ENCODE measurements at regions not wholly inside any gene's neighbourhood (a gene's known extent, or its start where the extent isn't known, plus 50 kb on each side); places are given as distances from the start of the nearest gene placed in this dataset.
"Not testable (repeated sequence)": the region's sequence is repeated elsewhere in the genome, so short reads cannot be mapped to it uniquely, and the experiment has no call there.

- DNase-seq = no peak
Observed at GRCh38 chr6:98339506-98339905, 494.9 kb upstream of the POU3F2 start.

- no peak for DNase-seq
Observed at GRCh38 chr6:98343004-98343403, 491.4 kb upstream of the POU3F2 start.

- DNase-seq = no peak
Observed at GRCh38 chr6:98343797-98344196, 490.6 kb upstream of the POU3F2 start.

GRCh38 chr6:98352348-98352747, 482.0 kb upstream of the POU3F2 start:
- DNase-seq = no peak

GRCh38 chr6:98358173-98358572, 476.2 kb upstream of the POU3F2 start:
- DNase-seq = no peak

- no peak for DNase-seq
Observed at GRCh38 chr6:98366371-98366770, 468.0 kb upstream of the POU3F2 start.

- no peak for DNase-seq
Observed at GRCh38 chr6:98380589-98380988, 453.8 kb upstream of the POU3F2 start.

- no peak for DNase-seq
Observed at GRCh38 chr6:98382246-98382645, 452.1 kb upstream of the POU3F2 start.

- no peak for DNase-seq
Observed at GRCh38 chr6:98384334-98384733, 450.0 kb upstream of the POU3F2 start.

- DNase-seq = no peak
Observed at GRCh38 chr6:98384801-98385200, 449.6 kb upstream of the POU3F2 start.

- DNase-seq = no peak
Observed at GRCh38 chr6:98395610-98396166, 438.7 kb upstream of the POU3F2 start.

- DNase-seq = no peak
Observed at GRCh38 chr6:98416027-98416426, 418.3 kb upstream of the POU3F2 start.

- DNase-seq = not testable (repeated sequence)
Observed at GRCh38 chr6:98416497-98417158, 417.7 kb upstream of the POU3F2 start.

- DNase-seq = no peak
Observed at GRCh38 chr6:98433325-98434056, 400.9 kb upstream of the POU3F2 start.

GRCh38 chr6:98443633-98444032, 390.7 kb upstream of the POU3F2 start:
- DNase-seq = no peak

- no peak for DNase-seq
Observed at GRCh38 chr6:98452685-98453084, 381.7 kb upstream of the POU3F2 start.

GRCh38 chr6:98454809-98455322, 379.5 kb upstream of the POU3F2 start:
- DNase-seq = no peak

GRCh38 chr6:98458708-98459107, 375.7 kb upstream of the POU3F2 start:
- no peak for DNase-seq

GRCh38 chr6:98463038-98464000, 371.1 kb upstream of the POU3F2 start:
- no peak for DNase-seq

GRCh38 chr6:98467091-98467490, 367.3 kb upstream of the POU3F2 start:
- no peak for DNase-seq

- DNase-seq = no peak
Observed at GRCh38 chr6:98467902-98468301, 366.5 kb upstream of the POU3F2 start.

GRCh38 chr6:98469141-98469540, 365.2 kb upstream of the POU3F2 start:
- DNase-seq = peak; percentile 6

- DNase-seq = no peak
Observed at GRCh38 chr6:98470821-98471220, 363.6 kb upstream of the POU3F2 start.
